ENCODE measurements at regions not wholly inside any gene's neighbourhood (a gene's known extent, or its start where the extent isn't known, plus 50 kb on each side); places are given as distances from the start of the nearest gene placed in this dataset.
A peak's percentile ranks its signal among the peaks of the same experiment; 100 is the strongest.

- intact Hi-C loops (cut with DNase I): no loop called here
- DNase-seq (peak in 1 of 5 donors; percentile 32), FAIRE-seq (no peak)
- Histone ChIP-seq H3K9ac (ENCODE audit: low read length in 3 of 3) (no peak overlapping the region), H3K27me3 (ENCODE audit: control insufficient read depth, insufficient read depth, low read length) (no peaks in the 10 kb centered on the region), H3K27ac (ENCODE audit: low read depth in 2 of 2, low read length in 2 of 2) (peak overlapping the region in 1 of 2 donors; percentile 51), H3K36me3 (ENCODE audit: control insufficient read depth in 2 of 3, insufficient read depth in 3 of 3, low read length in 3 of 3) (no peaks in the 10 kb centered on the region), H3K4me3 (ENCODE audit: low read length in 3 of 3) (peak overlapping the region; percentile 1 to 43 (median 18)), H3K4me1 (ENCODE audit: control insufficient read depth in 2 of 3, insufficient read depth in 2 of 3, low read depth in 1 of 3, low read length in 3 of 3) (peaks cover 0 to 6% (median 2%) of the 10 kb centered on the region in 3 donors), H3K9me3 (ENCODE audit: control insufficient read depth in 2 of 3, insufficient read depth in 1 of 3, low read length in 3 of 3) (no peaks in the 10 kb centered on the region)
- TF ChIP-seq, protein P1, sequence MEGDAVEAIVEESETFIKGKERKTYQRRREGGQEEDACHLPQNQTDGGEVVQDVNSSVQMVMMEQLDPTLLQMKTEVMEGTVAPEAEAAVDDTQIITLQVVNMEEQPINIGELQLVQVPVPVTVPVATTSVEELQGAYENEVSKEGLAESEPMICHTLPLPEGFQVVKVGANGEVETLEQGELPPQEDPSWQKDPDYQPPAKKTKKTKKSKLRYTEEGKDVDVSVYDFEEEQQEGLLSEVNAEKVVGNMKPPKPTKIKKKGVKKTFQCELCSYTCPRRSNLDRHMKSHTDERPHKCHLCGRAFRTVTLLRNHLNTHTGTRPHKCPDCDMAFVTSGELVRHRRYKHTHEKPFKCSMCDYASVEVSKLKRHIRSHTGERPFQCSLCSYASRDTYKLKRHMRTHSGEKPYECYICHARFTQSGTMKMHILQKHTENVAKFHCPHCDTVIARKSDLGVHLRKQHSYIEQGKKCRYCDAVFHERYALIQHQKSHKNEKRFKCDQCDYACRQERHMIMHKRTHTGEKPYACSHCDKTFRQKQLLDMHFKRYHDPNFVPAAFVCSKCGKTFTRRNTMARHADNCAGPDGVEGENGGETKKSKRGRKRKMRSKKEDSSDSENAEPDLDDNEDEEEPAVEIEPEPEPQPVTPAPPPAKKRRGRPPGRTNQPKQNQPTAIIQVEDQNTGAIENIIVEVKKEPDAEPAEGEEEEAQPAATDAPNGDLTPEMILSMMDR (IDR thresholded peaks at IDR 0.05; ENCODE audit: borderline replicate concordance, extremely low read depth, insufficient read depth): no peak
Observed at GRCh38 chr10:62637249-62638061, 167.1 kb upstream of the ADO start.

GRCh38 chr10:62638062-62638477 is 166.4 kb upstream of the ADO start:
- Histone ChIP-seq H3K9me3 (ENCODE audit: control insufficient read depth in 2 of 3, insufficient read depth in 1 of 3, low read length in 3 of 3) (no peaks in the 10 kb centered on the region), H3K4me1 (ENCODE audit: control insufficient read depth in 2 of 3, insufficient read depth in 2 of 3, low read depth in 1 of 3, low read length in 3 of 3) (peaks cover 0 to 6% (median 2%) of the 10 kb centered on the region in 3 donors), H3K36me3 (ENCODE audit: control insufficient read depth in 2 of 3, insufficient read depth in 3 of 3, low read length in 3 of 3) (no peaks in the 10 kb centered on the region), H3K4me3 (ENCODE audit: low read length in 3 of 3) (no peak overlapping the region), H3K27ac (ENCODE audit: low read depth in 2 of 2, low read length in 2 of 2) (peak overlapping the region in 1 of 2 donors; percentile 51), H3K27me3 (ENCODE audit: control insufficient read depth, insufficient read depth, low read length) (no peaks in the 10 kb centered on the region), H3K9ac (ENCODE audit: low read length in 3 of 3) (no peak overlapping the region)
- no peak for FAIRE-seq
- DNase-seq: no peak
- intact Hi-C loops (cut with DNase I): no loop called here
- TF ChIP-seq, protein P1 (IDR thresholded peaks at IDR 0.05; ENCODE audit: borderline replicate concordance, extremely low read depth, insufficient read depth): no peak

- Histone ChIP-seq H3K9ac (ENCODE audit: low read length in 3 of 3) (no peak overlapping the region), H3K4me1 (ENCODE audit: control insufficient read depth in 2 of 3, insufficient read depth in 2 of 3, low read depth in 1 of 3, low read length in 3 of 3) (peaks cover 0 to 6% (median 2%) of the 10 kb centered on the region in 3 donors), H3K27ac (ENCODE audit: low read depth in 2 of 2, low read length in 2 of 2) (no peak overlapping the region), H3K9me3 (ENCODE audit: control insufficient read depth in 2 of 3, insufficient read depth in 1 of 3, low read length in 3 of 3) (no peaks in the 10 kb centered on the region), H3K27me3 (ENCODE audit: control insufficient read depth, insufficient read depth, low read length) (no peaks in the 10 kb centered on the region), H3K4me3 (ENCODE audit: low read length in 3 of 3) (no peak overlapping the region), H3K36me3 (ENCODE audit: control insufficient read depth in 2 of 3, insufficient read depth in 3 of 3, low read length in 3 of 3) (no peaks in the 10 kb centered on the region)
- intact Hi-C loops (cut with DNase I): no loop called here
- FAIRE-seq: no peak
- TF ChIP-seq, protein P1 (IDR thresholded peaks at IDR 0.05; ENCODE audit: borderline replicate concordance, extremely low read depth, insufficient read depth): no peak
- no peak for DNase-seq
Observed at GRCh38 chr10:62639144-62639543, 165.4 kb upstream of the ADO start.

All from kidney (tissue), 13 donors.